Nephron (organoid): ENCODE measurements at regions not wholly inside any gene's neighbourhood (a gene's known extent, or its start where the extent isn't known, plus 50 kb on each side); places are given as distances from the start of the nearest gene placed in this dataset.

Experiments
- H3K27ac Mint-ChIP-seq, 3 experiments: 2 replicates each; pipeline ENCODE4 v1.8.0; 2020; ENCODE audit warnings: mixed read lengths in 3 of 3, mild to moderate bottlenecking in 2 of 3, moderate library complexity in 1 of 3
- H3K27me3 Mint-ChIP-seq: 2 replicates; pipeline ENCODE4 v1.8.0; 2021; ENCODE audit warnings: low read depth, mild to moderate bottlenecking, moderate library complexity, mixed read lengths
- H3K36me3 Mint-ChIP-seq: 2 replicates; pipeline ENCODE4 v1.8.0; 2020; ENCODE audit warnings: low read depth, mixed read lengths
- H3K4me1 Mint-ChIP-seq: 2 replicates; pipeline ENCODE4 v1.8.0; 2020; ENCODE audit warnings: mixed read lengths
- H3K4me3 Mint-ChIP-seq, 3 experiments: 2 replicates each; pipeline ENCODE4 v1.8.0; 2020; ENCODE audit warnings: mild to moderate bottlenecking in 3 of 3, mixed read lengths in 3 of 3, moderate library complexity in 2 of 3
- H3K9me3 Mint-ChIP-seq: 2 replicates; pipeline ENCODE4 v1.8.0; 2020; ENCODE audit warnings: mixed read lengths
- TF ChIP-seq, protein P1 (sequence below), 3 experiments: fragments of 200-600 bp; sonication (generic); IDR thresholded peaks; one replicate each; pipeline ENCODE4 v1.5.0; 2021; ENCODE audit warnings: antibody characterized with exemption in 3 of 3; ENCODE audit not compliant: unreplicated experiment in 3 of 3

DNA sequence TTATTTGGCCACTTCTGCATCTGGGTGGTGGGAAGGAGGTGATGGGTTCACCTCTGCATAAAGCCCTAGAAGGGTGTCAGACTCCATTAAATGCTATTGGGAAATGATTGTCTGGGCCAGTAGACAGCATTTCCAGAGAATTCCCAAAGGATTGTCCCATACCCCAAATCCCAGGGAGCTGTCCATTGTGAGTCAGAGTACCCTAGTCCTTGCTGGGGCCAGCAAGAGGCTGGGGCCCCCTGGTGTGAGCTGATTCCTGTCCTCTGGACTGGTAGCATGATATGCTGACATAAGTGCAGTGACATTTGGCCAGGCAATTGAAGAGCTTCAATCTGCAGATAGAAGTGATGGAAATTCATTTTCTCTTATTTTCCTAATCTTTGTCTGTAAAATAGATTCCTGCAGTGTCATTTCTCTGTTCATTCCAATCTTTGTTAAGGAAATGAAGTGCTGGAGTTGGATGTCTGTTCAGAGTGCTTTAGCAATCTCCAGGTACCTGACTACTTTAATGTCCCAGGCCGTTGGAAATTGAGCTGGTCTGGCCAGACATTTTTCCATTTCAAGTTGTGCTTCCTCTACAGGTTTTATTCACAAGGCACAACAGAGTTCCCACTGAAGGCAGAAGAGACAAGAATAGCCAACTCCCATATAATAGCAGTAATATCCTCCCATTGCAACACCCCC, 91.2 kb downstream of the RPLP1 start:
- H3K27ac Mint-ChIP-seq, result no peak overlapping the region
- peaks cover 48% of the 10 kb centered on the region for H3K4me1 Mint-ChIP-seq
- TF ChIP-seq, protein P1, sequence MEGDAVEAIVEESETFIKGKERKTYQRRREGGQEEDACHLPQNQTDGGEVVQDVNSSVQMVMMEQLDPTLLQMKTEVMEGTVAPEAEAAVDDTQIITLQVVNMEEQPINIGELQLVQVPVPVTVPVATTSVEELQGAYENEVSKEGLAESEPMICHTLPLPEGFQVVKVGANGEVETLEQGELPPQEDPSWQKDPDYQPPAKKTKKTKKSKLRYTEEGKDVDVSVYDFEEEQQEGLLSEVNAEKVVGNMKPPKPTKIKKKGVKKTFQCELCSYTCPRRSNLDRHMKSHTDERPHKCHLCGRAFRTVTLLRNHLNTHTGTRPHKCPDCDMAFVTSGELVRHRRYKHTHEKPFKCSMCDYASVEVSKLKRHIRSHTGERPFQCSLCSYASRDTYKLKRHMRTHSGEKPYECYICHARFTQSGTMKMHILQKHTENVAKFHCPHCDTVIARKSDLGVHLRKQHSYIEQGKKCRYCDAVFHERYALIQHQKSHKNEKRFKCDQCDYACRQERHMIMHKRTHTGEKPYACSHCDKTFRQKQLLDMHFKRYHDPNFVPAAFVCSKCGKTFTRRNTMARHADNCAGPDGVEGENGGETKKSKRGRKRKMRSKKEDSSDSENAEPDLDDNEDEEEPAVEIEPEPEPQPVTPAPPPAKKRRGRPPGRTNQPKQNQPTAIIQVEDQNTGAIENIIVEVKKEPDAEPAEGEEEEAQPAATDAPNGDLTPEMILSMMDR (IDR thresholded peaks at IDR 0.05; ENCODE audit: unreplicated experiment in 3 of 3), result no peak
- peak overlapping the region in 1 of 3 experiments; percentile 29 for H3K4me3 Mint-ChIP-seq
- no peaks in the 10 kb centered on the region for H3K36me3 Mint-ChIP-seq
- no peaks in the 10 kb centered on the region for H3K9me3 Mint-ChIP-seq
- H3K27me3 Mint-ChIP-seq, result peaks cover 16% of the 10 kb centered on the region

DNA sequence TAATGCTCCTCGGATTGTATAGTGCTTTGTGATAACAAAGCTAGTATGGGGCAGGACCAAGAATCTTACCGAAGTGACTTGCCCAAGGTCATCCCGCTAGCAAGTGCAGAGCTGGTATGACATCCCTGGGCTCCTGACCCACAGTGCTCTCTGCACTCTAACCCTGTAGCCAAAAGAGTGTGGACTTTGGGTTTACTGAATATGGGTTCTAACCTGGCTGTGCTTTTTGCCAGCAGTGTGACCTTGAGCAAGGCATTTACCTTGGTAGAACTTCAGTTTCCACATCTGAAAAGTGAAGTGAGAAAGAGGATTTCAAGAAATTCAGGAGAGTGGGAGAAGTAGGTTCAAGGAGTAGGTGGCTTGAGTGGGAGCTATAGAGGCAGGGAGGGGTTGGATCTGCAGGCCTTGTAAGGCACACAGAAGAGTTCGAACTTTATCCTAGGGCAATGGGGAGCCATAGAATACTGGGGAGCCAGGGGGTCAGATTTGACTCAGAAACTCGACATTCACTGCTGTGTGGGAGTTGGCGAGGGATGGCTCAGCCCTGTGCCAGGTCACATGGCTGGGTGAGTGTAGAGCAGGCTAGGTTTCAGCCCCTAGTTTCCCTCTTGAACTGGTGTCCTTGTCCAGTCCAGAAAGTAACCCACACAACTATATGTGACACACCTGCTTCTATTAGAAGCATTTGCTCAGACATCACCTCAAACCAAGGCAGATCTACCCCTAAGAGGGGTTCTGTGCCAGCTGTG, 91.9 kb downstream of the RPLP1 start:
- Mint-ChIP-seq H3K4me3 (no peak overlapping the region), H3K4me1 (peaks cover 48% of the 10 kb centered on the region), H3K9me3 (no peaks in the 10 kb centered on the region), H3K36me3 (no peaks in the 10 kb centered on the region), H3K27ac (no peak overlapping the region), H3K27me3 (peaks cover 11% of the 10 kb centered on the region)
- TF ChIP-seq, protein P1 (IDR thresholded peaks at IDR 0.05; ENCODE audit: unreplicated experiment in 3 of 3), result no peak

DNA sequence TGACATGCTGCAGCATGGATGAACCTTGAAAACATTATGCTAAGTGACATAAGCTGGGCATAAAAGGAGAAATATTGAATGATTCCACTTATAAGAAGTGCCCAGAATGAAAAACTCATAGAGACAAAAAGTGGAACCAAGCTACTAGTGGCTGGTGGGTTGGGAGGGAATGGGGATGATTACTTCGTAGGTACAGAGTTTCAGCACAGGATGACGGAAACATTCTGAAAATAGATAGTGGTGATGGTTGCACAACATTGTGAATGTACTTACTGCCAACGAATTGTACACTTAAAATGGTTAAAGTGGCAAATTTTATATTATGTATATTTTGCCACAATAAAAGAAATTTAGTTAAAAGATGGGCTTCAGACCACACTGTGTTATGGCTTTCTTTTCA, 93.6 kb downstream of the RPLP1 start:
- Mint-ChIP-seq H3K4me3 (no peak overlapping the region), H3K27ac (no peak overlapping the region), H3K9me3 (peaks cover 2% of the 10 kb centered on the region), H3K36me3 (no peaks in the 10 kb centered on the region), H3K27me3 (peaks cover 14% of the 10 kb centered on the region), H3K4me1 (peaks cover 49% of the 10 kb centered on the region)
- TF ChIP-seq, protein P1 (IDR thresholded peaks at IDR 0.05; ENCODE audit: unreplicated experiment in 3 of 3), result no peak

DNA sequence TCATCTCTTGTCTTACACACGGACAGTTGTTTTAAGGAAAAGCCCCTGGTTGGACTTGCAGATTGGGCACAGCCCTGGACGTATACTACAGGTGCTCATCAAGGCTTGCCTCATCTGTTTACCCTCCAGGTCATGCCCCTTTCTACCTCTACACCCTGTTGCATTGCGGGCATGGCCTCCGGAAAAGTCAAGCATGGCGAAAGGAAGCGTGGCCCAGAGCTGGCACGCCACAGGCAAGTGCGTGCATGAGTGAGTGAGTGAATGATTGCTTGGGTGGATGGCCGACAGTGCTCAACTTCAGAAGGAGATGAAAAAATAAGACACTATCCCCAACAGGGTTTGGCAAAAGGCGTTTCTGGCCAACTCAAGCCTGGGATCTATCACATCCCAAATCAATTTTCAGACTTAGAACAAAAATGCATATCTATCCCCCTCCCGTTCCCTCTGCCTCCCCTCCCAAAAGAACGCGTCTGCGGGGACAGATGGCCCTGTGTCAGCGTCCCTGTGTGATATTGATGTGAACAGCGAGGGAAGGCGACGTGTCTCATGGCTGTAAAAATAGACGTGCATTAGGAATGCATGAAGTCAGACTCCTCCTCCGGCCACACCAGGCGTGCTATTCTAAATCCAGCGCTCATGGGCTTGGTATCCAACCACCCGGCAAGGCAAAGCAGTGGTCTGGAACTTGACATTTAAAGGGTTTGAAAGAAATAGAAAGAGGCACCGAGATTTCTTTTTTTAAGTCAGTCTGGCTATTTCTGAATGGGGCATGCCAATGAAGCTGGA, 96.0 kb downstream of the RPLP1 start:
- TF ChIP-seq, protein P1 (IDR thresholded peaks at IDR 0.05; ENCODE audit: unreplicated experiment in 3 of 3), result no peak

DNA sequence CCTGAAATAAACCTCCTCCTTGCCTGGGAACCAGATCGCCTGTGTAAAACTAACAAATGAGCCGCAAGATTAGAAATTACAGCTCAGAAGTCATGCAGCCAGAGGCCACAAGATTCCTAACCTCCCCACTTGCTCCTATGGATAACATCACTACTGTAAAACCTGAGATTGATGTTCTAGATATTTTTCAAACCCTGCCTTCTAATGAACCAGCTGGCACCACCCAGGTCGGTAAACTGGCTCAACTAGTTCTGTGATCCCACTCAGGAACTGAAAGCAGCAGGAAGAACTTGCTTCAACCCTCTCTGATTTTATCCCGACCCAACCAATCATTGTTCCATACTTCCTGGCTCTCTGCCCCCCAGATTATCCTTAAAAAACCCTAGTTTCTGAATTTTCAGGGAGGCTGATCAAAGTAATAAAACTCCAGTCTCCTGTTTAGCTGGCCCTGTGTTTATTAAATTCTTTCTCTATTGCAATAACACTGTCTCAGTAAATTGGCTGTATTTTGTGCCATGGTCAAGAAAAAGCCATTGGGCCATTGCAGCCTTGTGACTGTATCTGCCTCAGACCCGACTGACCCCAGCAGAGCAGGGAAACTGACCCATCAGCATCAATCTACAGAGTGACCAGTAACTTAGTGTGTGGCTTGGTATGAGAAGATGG, 98.9 kb downstream of the RPLP1 start:
- Mint-ChIP-seq H3K4me1 (peaks cover 43% of the 10 kb centered on the region), H3K4me3 (peak overlapping the region in 1 of 3 experiments; percentile 20), H3K36me3 (no peaks in the 10 kb centered on the region), H3K27ac (peak overlapping the region in 1 of 3 experiments; percentile 28), H3K27me3 (peaks cover 12% of the 10 kb centered on the region), H3K9me3 (peaks cover 9% of the 10 kb centered on the region)
- TF ChIP-seq, protein P1 (IDR thresholded peaks at IDR 0.05; ENCODE audit: unreplicated experiment in 3 of 3), result no peak

More for the DNA sequence above, 96.0 kb downstream of the RPLP1 start:
- H3K4me3 Mint-ChIP-seq, result peak overlapping the region in 1 of 3 experiments; percentile 55
- H3K36me3 Mint-ChIP-seq, result no peaks in the 10 kb centered on the region
- H3K4me1 Mint-ChIP-seq, result peaks cover 49% of the 10 kb centered on the region
- peak overlapping the region; percentile 69 to 89 (median 85) for H3K27ac Mint-ChIP-seq
- peaks cover 17% of the 10 kb centered on the region for H3K27me3 Mint-ChIP-seq
- peaks cover 9% of the 10 kb centered on the region for H3K9me3 Mint-ChIP-seq
